ENCODE measurements at regions not wholly inside any gene's neighbourhood (a gene's known extent, or its start where the extent isn't known, plus 50 kb on each side); places are given as distances from the start of the nearest gene placed in this dataset.

DNA sequence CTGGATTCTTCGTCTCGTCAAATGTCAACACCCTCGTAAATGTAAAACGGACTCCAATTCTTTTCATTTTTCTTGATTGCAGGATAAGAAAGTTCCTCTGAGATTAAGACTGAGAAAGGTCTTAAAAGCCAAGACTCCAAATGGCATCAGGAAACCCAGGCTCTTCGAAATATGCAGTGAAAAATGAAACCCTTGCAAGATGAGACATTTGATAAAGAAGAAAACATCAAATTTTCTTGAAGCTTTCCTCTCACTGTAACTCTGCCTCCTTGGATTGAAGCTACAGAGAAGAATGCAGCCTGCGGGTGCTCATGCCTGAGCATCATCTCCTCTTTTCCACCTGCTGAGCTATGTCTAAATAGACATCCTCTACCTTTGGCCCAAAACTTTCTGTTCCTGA is 342.4 kb upstream of the THBS1 start:
- TF ChIP-seq CTCF (IDR thresholded peaks at IDR 0.05; ENCODE audit: low read depth, low read length) (no peak), EZH2phosphoT487 (IDR thresholded peaks at IDR 0.05; ENCODE audit: low read depth) (no peak)

Measured in OCI-LY3 (cell line).